Glomerular endothelial cell (primary cell): ENCODE measurements at regions not wholly inside any gene's neighbourhood (a gene's known extent, or its start where the extent isn't known, plus 50 kb on each side); places are given as distances from the start of the nearest gene placed in this dataset.

ENCODE experiments used
- DNase-seq: peaks from one replicate; pipeline ENCODE4 v3.0.0-alpha.2; 2011; ENCODE audit warnings: low read depth, low spot score; ENCODE audit errors: extremely low read depth

DNA sequence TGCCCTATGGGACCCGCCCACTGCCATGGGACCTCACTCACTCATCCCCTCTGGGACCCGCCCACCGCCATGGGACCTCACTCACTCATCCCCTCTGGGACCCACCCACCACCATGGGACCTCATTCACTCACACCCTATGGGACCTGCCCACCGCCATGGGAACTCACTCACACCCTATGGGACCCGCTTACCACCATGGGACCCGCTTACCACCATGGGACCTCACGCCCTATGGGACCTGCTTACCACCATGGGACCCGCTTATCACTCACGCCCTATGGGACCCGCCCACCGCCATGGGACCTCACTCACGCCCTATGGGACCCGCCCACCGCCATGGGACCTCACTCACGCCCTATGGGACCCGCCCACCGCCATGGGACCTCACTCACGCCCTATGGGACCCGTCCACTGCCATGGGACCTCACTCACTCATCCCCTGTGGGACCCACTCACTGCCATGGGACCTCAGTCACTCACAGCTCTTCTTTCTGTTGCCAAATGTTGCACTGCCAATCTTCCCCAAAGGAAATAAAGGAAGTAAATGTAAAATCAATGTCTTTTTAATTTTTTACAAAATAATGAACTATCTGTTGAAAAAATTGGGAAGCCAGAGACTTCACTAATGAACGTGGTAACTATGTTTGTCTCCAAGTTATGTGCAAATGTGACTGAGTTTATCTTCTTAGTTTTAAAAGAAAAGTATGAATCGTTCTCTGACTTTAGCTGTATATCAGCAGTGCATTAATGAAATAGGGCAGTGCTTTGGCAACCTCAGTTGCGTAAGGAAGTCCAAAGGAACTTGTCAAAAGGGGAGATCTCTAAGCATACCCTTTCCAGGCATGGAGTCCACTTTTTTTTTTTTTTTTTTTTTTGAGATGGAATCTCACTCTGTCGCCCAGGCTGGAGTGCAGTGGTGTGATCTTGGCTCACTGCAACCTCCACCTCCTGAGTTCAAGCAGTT lies 101.5 kb upstream of the MGAT5 start:
- no peak for DNase-seq

DNA sequence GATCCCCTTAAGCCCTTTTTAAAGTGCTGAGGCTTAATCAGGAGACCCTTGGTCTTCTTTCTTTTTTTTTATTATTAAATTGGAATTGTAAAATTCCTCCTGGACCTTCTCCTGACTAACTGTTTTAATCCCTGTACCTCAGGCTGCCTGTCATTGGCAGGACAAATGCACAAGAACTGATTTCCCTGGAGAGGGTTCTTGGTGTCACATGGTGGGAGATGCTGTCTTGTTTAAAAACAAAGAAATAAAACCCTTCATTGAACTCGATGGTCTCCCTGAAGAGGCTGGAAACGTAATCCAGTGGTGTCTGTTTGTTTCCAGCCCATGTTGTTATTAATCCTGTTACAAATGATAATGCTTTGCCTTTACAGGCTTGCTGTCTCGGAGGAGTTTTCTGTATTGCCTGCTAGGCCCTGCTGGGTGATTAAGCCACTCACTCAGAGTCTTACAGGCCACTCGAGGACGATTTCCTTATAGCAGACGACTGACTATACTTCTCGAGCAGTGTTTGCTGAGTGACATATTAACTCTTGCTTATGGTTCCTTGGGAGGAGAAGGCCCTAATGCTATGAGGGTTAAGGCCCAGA lies 100.5 kb upstream of the MGAT5 start:
- DNase-seq = no peak

DNA sequence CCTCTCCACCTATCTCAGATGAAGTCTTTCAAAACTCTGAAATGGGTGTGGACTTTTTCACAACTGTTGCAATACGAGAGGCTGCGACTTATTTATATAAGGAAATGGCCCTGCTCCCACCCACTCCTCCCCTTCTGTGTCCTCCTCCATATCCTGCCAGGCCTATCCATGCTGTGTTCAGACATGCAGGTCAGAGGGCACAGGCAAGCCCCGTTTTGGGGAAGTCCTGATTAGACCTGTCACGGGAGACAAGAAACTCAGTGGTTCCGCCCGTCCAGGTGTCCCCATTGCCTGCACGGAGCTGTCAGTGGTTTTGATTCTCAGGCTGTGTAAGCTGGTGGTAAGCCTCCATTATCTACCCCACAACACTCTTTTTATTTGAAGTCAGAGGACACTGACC lies 99.6 kb upstream of the MGAT5 start:
- DNase-seq = no peak

DNA sequence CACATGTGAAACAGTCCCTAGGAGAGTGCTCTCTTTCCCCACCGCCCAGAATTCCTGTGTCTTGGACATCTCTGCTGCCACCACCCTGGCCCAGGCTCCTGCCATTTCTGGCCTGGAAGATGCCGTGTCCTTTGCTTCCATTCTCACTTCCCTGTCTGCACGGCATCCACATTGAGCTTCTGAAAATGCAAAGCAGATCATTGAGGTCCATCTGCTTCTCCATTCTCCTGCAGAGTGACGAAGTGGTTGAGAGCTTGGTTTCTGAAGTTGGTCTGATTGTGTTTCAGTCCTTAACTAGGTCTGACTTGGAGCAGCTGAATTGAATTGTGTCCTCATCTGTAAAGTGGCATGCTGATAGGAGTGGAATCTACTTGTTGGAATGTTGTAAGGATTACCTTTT lies 98.7 kb upstream of the MGAT5 start:
- no peak for DNase-seq

DNA sequence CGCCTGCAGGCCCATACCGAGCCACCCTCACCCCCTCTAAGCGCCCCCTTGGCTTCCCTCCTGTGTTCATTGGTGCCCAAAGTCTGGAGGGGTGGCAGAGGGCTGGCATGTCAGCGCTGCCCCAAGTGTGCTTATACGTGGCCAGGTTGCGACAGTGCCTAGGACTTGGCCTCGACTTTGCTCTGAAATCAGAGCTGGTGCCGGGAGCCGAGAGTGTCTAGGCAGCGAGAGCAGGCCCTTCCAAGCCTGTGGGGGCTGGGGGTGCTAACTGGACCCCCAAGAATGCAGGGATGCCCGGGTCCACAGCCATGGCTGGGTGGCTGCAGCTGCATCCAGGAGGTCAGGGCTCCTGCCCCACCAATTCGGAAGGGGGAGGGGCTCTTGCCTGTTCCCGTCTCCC lies 95.6 kb upstream of the MGAT5 start:
- no peak for DNase-seq

DNA sequence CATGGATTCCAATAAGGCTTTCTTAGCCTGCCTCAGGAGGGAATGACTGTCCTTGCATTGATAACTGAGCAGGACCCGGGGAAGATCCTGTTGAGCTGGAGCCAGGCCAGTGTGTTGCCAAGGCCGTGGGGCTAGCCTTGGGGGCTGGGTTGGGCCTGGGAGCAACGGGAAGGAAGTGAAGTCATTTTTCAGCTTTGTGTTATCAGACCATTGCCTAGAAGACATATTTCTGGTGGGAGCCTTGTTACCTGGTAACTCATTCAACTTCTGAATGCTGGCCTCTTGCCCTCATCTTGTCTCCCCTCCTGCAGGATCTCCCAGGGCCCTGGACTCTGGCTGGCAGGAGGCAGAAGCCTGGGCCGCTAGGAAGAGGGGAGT lies 92.7 kb upstream of the MGAT5 start:
- DNase-seq = peak; percentile 52

DNA sequence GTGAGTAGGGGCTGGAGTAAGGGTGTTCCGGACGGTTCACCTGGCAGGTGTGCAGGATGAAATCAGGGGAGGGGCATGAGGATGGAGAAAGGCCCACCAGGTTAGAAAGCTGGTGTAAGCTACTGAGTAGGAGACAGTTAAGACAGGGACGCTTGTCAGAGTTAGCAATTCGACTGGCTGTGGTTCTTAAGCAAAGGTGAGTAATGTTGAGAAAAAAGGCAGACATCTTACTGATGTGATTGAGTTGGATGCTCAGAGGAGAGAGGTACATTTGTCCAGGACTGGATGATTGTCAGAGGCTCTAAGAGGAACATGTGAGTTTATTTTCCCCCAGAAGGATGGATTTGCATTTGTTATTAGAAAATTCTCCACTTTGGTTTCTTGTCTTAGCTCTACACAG lies 90.5 kb upstream of the MGAT5 start:
- no peak for DNase-seq

DNA sequence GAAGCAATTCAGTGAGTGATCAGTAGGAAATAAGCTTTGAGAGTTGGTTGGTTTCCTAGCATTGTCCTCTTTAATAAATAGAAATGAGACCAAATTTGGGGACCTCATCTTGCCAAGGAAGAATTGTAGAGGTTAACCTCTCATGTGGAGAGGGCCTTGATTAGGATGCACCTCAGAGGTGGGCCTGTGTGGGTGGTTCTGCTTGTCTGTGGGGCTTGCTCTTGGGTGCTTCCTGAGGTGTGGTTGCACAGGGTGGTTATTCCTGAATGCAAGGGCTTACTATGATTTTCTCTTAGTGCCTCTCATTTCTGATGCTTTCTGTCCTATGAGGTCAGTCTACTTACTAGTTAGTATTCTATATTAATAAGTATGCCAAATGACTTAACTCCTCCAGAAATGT lies 89.6 kb upstream of the MGAT5 start:
- no peak for DNase-seq

DNA sequence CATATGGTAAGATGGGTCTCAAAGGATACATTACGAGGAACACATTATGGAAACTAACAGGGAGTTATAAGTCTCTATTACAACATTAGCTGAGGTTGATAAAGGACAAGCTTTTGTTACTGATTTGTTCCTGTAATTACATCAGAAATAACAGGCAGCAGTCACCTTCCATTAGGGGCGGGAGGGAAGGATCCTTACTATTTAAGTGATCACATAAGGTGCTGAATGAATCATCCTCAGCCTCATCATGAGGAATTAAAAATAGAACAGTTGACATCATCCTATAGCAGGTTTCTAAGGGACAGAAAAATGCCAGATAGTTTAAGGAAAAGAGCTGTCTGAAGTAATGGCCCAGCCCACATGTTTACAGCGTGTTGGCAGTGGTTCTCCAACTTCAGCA lies 86.9 kb upstream of the MGAT5 start:
- no peak for DNase-seq

DNA sequence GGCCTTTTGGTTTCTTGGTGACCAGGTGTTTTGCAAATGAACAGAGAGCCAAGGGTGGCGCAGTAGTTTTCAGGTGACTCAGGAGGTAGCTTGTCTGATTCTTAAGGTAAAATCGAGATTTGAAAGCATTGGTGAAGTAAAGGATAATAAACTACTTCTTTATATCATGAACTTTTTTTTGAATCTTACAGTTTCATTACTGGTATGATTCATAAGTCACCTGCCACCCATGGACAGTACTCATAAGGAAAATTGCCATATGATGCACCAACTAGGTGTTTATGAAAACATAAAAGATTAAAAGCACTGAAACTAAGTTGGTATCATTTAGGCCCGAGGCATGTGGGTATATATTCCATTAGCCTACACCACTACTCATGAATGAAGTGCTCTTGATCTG lies 84.1 kb upstream of the MGAT5 start:
- no peak for DNase-seq

DNA sequence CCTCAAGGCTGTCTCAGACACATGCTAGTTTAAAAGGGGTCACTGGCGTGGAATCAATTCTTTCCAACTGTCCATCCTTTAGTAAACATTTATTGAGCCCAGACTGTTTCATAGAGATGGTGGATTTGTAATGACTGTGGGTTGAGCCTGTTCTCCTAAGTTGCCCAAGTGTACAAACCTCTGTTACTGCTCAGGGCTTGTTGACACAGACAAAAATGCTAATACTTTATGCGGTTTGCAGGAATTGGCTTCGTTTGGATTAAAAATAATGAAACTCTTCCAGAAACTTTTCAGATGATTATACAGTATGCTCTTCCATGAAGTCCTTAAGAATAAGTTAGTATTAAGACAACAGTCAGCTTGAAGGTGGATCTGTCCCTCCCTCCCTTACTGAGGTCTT lies 83.6 kb upstream of the MGAT5 start:
- no peak for DNase-seq

DNA sequence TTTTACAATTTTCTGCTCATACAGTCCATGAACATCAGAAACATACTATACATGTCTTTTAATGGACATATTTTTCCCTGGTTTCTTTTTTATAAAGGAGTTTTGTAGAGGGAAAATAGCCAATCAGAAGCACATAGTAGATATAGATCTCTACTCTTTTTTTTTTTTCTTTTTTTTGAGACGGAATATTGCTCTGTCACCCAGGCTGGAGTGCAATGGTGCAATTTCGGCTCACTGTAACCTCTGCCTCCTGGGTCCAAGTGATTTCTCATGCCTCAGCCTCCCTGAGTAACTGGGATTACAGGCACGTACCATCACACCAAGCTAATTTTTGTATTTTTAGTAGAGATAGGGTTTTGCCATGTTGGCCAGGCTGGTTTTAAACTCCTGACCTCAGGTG lies 83.2 kb upstream of the MGAT5 start:
- DNase-seq = no peak

DNA sequence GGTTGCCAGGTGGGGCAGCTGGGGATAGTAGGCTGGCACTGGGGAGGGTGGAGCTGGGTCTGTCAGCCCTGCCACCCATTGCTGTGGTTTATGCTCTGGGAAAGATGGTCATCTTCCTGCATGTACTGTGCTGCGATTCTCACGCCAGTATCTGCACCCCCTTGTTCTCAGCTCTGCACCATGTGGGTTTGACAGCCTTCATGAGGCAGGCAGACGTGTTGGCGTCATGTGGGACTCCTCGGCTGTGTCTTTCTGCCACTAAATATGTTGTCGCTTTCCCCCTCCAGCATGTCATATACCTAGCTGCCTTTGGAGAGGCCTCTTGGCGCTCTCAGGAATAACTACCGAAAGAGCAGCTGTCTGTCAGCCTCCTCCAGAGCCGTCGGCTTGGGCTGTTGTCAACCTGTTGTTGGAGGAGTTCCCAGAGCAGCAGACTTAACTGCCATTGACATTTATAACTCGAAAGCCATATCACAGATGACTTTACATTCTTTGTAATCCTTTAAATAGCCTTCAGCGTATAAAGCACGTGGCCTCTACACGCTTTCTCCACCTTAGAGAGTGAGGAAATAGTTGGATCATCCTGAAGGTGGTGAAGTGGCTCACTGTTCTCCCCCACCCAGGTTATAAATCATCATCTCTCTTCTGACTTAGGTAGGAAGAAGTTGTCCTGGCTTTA lies 80.4 kb upstream of the MGAT5 start:
- DNase-seq = no peak

DNA sequence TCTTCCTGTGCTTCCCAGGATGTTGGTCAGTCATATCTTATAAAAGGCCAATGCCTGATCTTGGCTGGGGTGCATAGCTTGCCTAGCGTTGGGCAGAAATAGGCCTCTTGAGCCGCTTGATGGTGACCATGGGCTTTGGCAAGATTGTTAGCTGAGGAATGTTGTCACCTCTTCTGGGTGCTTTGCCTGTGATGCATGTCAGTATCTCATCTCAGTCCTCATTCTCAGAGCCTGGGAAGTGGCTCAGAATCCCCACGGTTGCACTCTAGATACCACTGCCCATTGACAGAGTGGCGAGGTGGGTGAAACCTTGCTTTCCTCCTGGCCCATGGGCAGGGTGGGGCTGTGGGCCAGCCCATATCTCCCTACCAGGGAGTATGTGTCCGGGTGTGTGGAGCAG lies 79.2 kb upstream of the MGAT5 start:
- DNase-seq = no peak

DNA sequence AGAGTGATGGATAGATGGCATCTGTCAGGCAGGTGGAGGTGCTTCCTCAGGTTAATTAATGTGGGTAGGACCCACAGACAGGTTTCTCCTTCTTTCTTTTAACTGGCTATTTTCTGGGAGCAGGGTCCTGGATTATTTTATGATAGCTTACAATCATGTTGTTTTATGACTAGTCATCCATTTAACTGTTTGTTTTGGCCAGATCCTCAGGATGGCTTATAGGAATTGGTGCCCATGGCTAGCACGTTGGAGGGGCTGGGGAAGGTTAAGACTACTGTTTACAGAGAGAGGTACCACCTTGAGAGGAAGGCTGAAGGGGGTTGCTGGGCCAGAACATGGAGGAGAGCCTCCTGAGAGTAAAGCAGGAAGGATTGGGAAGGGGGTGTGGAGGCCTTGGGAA lies 78.0 kb upstream of the MGAT5 start:
- DNase-seq = no peak

DNA sequence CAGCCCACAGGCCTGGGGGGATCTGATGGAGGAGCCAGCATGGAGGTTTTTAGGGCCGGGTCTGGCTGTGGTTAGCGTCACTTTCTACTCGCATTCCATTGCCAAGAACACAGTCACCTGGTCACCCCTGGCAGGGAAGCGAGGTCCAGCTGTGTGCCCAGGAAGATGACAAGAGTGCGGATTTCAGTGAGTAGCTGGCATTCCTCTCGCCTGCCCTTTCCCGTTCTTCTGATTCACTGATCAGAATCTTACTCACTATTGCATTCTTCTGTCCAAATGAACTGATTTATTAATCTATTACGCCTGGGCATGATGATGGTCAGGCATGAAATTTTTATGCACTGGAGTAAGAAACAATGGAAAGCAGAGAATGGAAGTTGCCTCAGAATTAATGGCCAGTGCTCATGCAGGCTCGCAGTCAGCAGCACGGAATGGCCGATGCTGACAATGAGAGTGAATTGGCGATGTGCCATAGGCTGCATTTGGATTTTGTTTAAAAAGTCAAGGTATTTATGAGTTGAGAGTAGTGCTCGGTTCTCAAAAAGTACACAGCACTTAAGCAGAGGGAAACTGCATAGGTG lies 76.4 kb upstream of the MGAT5 start:
- DNase-seq = peak; percentile 57

DNA sequence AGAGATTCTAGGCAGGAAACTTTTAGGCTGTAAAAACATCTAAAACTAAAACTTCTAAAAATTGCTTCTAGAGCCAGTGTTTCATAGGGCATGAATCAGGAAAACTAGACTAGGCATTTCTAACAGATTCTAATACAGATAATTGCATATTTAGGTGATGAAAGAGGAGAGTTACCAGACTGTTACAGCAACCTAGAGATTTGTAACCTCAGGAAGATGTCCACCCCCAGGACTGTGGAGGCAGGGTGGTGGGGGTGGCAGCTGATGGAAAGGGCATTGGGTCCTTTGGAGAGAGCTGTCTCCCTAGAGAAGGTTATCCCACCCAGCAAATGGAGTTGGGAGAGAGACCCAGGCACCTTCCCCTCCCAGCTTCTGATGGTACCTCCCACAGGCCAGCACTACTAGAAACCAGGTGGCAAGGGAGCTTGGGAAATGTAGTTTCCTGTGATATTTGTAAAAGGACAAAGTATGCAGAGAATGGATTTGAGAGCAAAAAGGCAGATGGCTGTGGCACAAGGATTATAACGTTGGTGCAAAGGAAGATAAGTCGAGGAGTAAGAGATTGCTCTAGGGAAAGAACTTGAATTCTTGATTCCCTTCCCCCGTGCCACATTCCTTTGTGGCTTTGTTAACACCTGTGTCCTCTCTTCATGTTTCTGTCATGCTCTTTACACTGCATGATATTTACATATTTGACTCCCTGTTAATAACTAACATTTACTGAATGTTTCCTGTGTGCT lies 75.6 kb upstream of the MGAT5 start:
- DNase-seq = no peak

DNA sequence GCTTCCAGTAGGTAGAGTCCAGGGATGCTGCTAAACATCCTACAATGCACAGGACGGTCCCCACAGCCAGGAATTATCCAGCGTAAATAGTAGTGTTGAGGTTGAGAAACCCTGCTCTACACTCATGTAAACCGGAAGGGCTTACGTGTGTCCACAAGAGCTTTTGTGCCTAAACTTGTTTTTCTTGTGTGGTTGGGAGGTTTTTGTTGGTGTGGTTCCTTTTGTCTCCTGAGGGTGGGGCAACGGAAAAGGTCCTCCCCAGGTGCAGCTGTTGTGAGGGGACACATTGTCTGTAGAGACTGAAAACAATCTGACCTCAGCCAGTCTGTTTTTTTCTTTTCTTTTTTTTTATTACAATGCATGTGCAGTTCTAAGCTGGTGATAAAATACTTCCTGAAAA lies 72.7 kb upstream of the MGAT5 start:
- no peak for DNase-seq

DNA sequence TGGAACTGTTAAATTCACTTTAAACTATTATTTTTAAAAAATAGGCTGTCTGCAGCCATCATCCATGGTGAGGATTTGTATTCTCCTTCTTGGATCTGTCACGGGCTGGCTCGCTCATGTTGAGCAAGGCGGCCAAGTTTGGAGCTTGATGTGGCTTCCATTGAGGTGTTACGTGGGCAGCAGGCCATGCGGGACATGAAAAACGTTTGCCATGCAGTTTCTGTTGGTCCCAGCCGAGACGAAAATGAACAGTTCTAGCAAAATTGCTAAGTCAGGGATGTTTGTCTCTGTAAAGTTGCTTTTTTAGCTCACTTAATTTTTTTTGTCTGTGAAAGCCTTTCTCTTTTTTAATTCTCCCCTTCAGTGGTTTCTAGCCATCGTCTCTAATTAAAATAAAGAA lies 70.2 kb upstream of the MGAT5 start:
- no peak for DNase-seq

DNA sequence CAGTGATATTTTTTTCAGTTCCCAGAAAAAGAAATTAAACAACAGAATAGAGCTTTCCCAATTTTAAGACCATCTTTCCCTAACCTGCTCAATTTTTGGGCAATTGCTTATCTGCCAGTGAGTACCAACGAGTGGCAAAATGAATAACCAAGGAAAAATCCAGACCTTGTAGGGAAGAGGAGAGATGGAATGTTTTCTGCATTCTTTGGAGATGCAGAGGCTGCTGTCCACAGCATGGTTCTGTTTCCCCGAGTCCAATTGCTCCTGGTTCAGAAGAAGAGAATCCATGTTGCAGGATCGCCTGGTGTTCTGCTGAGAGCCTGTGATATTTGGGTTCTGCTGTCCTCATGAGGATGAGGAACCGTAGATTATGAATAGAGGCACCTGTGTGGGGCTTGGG lies 68.2 kb upstream of the MGAT5 start:
- no peak for DNase-seq
